SK-N-SH (cell line): ENCODE measurements at regions not wholly inside any gene's neighbourhood (a gene's known extent, or its start where the extent isn't known, plus 50 kb on each side); places are given as distances from the start of the nearest gene placed in this dataset.

Source experiments
- CTCF ChIA-PET: fragments of 300-600, 350-600 bp; formaldehyde crosslinking; extraction: SDS; loops from one replicate; lab custom pipeline; 2021; lab: Yijun Ruan, JAX
- POLR2A ChIA-PET: fragments of 350-600 bp; sonication (Branson Sonifier 250); formaldehyde crosslinking; extraction: SDS; loops from one replicate; lab custom pipeline; 2020; ENCODE audit warnings: antibody characterized with exemption, inconsistent platforms; lab: Yijun Ruan, JAX
- DNase-seq: peaks from one replicate; pipeline ENCODE4 v3.0.0; 2012
- H2AFZ ChIP-seq: fragments of 200-600 bp; sonication (generic); 2 replicates; pipeline ENCODE4 v1.8.1; 2016; ENCODE audit warnings: antibody characterized with exemption, mild to moderate bottlenecking, low read depth
- H3F3A ChIP-seq: fragments of 200-600 bp; sonication (generic); replicated peaks from 2 replicates; pipeline ENCODE3; 2016; ENCODE audit warnings: antibody characterized with exemption, mild to moderate bottlenecking; ENCODE audit not compliant: insufficient read depth
- H3K27ac ChIP-seq, 2 experiments: fragments of 200-500 bp in 1 of 2; fragments of 200-600 bp in 1 of 2; sonication (Bioruptor generic) in 1 of 2; sonication (generic), shearing (Covaris generic) in 1 of 2; 2 replicates each; pipeline versions ENCODE4 v1.5.1 to v1.6.1; 2014 to 2016; ENCODE audit warnings: low read depth in 2 of 2, inconsistent platforms in 1 of 2, low read length in 1 of 2, mild to moderate bottlenecking in 1 of 2, mixed read lengths in 1 of 2
- H3K27me3 ChIP-seq: fragments of 200-600 bp; sonication (generic), shearing (Covaris generic); 2 replicates; pipeline ENCODE4 v1.6.1; 2016; ENCODE audit warnings: mixed run types; ENCODE audit not compliant: insufficient read depth
- H3K36me3 ChIP-seq, 2 experiments: fragments of 200-500 bp in 1 of 2; fragments of 200-600 bp in 1 of 2; sonication (Bioruptor generic) in 1 of 2; sonication (generic) in 1 of 2; replicated peaks in 1 of 2; 2 replicates each; pipeline versions ENCODE3 to v1.5.1; 2014 to 2016; ENCODE audit warnings: low read length in 1 of 2, mild to moderate bottlenecking in 1 of 2; ENCODE audit not compliant: insufficient read depth in 2 of 2, control insufficient read depth in 1 of 2
- H3K4me1 ChIP-seq, 2 experiments: fragments of 200-500 bp in 1 of 2; fragments of 200-600 bp in 1 of 2; sonication (Bioruptor generic) in 1 of 2; sonication (generic), shearing (Covaris generic) in 1 of 2; 2 replicates each; pipeline versions ENCODE4 v1.5.1 to v1.6.1; 2014 to 2016; ENCODE audit warnings: low read depth in 1 of 2, low read length in 1 of 2, mixed run types in 1 of 2; ENCODE audit not compliant: insufficient read depth in 2 of 2, control insufficient read depth in 1 of 2
- H3K4me2 ChIP-seq: fragments of 200-600 bp; sonication (generic), shearing (Covaris generic); 2 replicates; pipeline ENCODE4 v1.6.1; 2017; ENCODE audit warnings: mixed run types
- H3K4me3 ChIP-seq, 2 experiments: fragments of 200-500 bp in 1 of 2; fragments of 200-600 bp in 1 of 2; sonication (Bioruptor generic) in 1 of 2; sonication (generic), shearing (Covaris generic) in 1 of 2; 2 replicates each; pipeline versions ENCODE4 v1.5.1 to v1.8.1; 2014 to 2016; ENCODE audit warnings: low read depth in 2 of 2, inconsistent platforms in 1 of 2, low read length in 1 of 2, mild to moderate bottlenecking in 1 of 2, mixed read lengths in 1 of 2, moderate library complexity in 1 of 2
- H3K79me2 ChIP-seq: fragments of 200-600 bp; sonication (generic); 2 replicates; pipeline ENCODE4 v1.8.1; 2017; ENCODE audit warnings: mild to moderate bottlenecking; ENCODE audit not compliant: insufficient read depth
- H3K9ac ChIP-seq: fragments of 200-600 bp; sonication (generic); 2 replicates; pipeline ENCODE4 v1.6.1; 2017; ENCODE audit warnings: mixed run types
- H3K9me2 ChIP-seq: fragments of 200-600 bp; sonication (generic); 2 replicates; pipeline ENCODE4 v1.6.1; 2017; ENCODE audit warnings: mixed run types
- H3K9me3 ChIP-seq: fragments of 200-600 bp; sonication (generic); 2 replicates; pipeline ENCODE4 v1.6.1; 2017; ENCODE audit warnings: mixed run types, mild to moderate bottlenecking, moderate library complexity
- H4K20me1 ChIP-seq: fragments of 200-600 bp; sonication (generic); 2 replicates; pipeline ENCODE4 v1.6.1; 2017; ENCODE audit warnings: mild to moderate bottlenecking, mixed run types; ENCODE audit not compliant: insufficient read depth
- EP300 ChIP-seq, 2 experiments: IDR thresholded peaks; 2 replicates each; pipeline versions ENCODE4 v1.4.0 to v1.6.1; 2012; ENCODE audit warnings: borderline replicate concordance in 1 of 2, low read depth in 1 of 2, low read length in 1 of 2
- FOXM1 ChIP-seq: IDR thresholded peaks from 2 replicates; pipeline ENCODE4 v1.4.0; 2012; ENCODE audit warnings: low read depth, mild to moderate bottlenecking
- GATA2 ChIP-seq: sonication (generic); formaldehyde crosslinking; IDR thresholded peaks from 2 replicates; pipeline ENCODE4 v1.5.0; 2020; ENCODE audit warnings: mild to moderate bottlenecking, missing genetic modification reagents
- RXRA ChIP-seq: IDR thresholded peaks from 2 replicates; pipeline ENCODE4 v1.4.0; 2012; ENCODE audit warnings: low read depth, mild to moderate bottlenecking, borderline replicate concordance
- SMC3 ChIP-seq: IDR thresholded peaks from 2 replicates; pipeline ENCODE4 v1.6.1; 2012; ENCODE audit warnings: low read depth, low read length, improper control_type of control experiment
- TCF12 ChIP-seq: IDR thresholded peaks from 2 replicates; pipeline ENCODE4 v1.4.0; 2012
- WGBS: methylation state at CpG from one replicate; pipeline ENCODE4 v1.1.6; 2017; ENCODE audit warnings: low lambda C conversion rate; 5-methylcytosine and 5-hydroxymethylcytosine counted together
- TF ChIP-seq, protein P1 (sequence below): IDR thresholded peaks from 2 replicates; pipeline ENCODE4 v1.4.0; 2012; ENCODE audit warnings: low read depth, borderline replicate concordance
- TF ChIP-seq, protein P2 (sequence below): IDR thresholded peaks from 2 replicates; pipeline ENCODE4 v1.4.0; 2012; ENCODE audit warnings: low read depth
- TF ChIP-seq, protein P3 (sequence below): IDR thresholded peaks from 2 replicates; pipeline ENCODE4; 2012
- TF ChIP-seq, protein P4 (sequence below): fragments of 200-600 bp; sonication (generic); IDR thresholded peaks from 2 replicates; pipeline ENCODE4 v1.6.1; 2017; ENCODE audit warnings: antibody characterized with exemption, mild to moderate bottlenecking, moderate library complexity

DNA sequence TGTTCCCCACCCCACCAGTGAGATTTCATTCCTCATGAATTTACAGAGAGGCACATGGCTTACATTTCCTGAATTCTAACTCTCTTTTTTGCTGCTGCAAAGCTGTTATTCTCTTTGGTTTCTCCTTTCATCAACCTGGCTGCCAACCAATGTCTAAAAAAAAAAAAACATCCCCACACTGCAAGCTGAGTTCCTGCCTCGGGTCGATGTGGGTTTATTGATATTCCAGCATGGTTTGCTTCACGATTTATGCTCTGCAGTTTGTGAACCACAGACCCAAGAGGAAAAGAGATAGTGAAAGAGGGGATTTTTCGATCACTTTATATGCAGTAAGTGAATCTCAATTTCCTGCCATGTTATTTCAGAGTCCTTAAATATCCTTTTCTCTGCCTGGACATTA is 363.6 kb downstream of the LPIN1 start:
- Histone ChIP-seq H3K4me3 (no peak overlapping the region), H3K9me2 (no peaks in the 10 kb centered on the region)
- POLR2A ChIA-PET, result no interaction called here
- TF ChIP-seq TCF12 (no peak), FOXM1 (no peak)
- TF ChIP-seq, protein P1, sequence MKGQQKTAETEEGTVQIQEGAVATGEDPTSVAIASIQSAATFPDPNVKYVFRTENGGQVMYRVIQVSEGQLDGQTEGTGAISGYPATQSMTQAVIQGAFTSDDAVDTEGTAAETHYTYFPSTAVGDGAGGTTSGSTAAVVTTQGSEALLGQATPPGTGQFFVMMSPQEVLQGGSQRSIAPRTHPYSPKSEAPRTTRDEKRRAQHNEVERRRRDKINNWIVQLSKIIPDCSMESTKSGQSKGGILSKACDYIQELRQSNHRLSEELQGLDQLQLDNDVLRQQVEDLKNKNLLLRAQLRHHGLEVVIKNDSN, result no peak
- TF ChIP-seq, protein P2, sequence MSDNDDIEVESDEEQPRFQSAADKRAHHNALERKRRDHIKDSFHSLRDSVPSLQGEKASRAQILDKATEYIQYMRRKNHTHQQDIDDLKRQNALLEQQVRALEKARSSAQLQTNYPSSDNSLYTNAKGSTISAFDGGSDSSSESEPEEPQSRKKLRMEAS, result no peak
- TF ChIP-seq, all 33 proteins: peak for 0
- WGBS, result 75% methylated on average over 4 of the region's 4 CpGs
- Histone ChIP-seq H4K20me1 (no peaks in the 10 kb centered on the region), H3K4me2 (no peak overlapping the region), H3F3A (no peaks in the 10 kb centered on the region), H3K36me3 (no peaks in the 10 kb centered on the region), H3K4me1 (peaks cover 0 to 26% of the 10 kb centered on the region in 2 experiments; a peak in 2 of 4 replicates), H3K9ac (no peak overlapping the region), H3K27me3 (no peaks in the 10 kb centered on the region), H3K79me2 (no peaks in the 10 kb centered on the region), H3K9me3 (no peaks in the 10 kb centered on the region), H2AFZ (no peak overlapping the region), H3K27ac (no peak overlapping the region)
- CTCF ChIA-PET, result interaction anchor here (1.4 to 1.5 kb wide), 2 partner anchors 10 to 246 kb away, joined by 4 read pairs; no protein-coding TSS in a partner anchor
- no peak for DNase-seq

DNA sequence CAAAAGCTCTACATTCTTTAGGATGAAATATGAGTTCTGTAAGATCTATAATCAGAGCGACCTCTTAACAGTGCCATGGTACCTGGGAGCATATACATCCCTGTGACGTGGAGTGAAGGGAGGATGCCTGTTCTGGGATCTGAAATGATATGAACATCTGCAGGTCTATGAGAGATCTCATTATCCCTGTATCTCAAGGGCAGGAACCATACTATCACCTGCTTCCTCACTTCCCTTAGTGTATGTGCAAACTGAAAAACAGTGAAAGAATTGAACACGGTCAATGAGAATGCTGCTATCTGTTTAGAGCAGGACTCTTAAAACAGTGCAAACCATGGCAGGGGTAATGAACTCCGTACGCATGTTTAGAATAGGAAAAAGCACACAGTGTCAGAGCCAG is 364.0 kb downstream of the LPIN1 start:
- H3K9me2 ChIP-seq, result no peaks in the 10 kb centered on the region
- H3K4me3 ChIP-seq, result no peak overlapping the region
- DNase-seq, result no peak
- H3K9ac ChIP-seq, result no peak overlapping the region
- TF ChIP-seq RXRA (no peak), GATA2 (CRISPR knock-in tag) (no peak), EP300 (IDR thresholded peaks at IDR 0.05; ENCODE audit: borderline replicate concordance in 1 of 2, low read depth in 1 of 2, low read length in 1 of 2) (no peak), SMC3 (no peak)
- TF ChIP-seq, protein P3, sequence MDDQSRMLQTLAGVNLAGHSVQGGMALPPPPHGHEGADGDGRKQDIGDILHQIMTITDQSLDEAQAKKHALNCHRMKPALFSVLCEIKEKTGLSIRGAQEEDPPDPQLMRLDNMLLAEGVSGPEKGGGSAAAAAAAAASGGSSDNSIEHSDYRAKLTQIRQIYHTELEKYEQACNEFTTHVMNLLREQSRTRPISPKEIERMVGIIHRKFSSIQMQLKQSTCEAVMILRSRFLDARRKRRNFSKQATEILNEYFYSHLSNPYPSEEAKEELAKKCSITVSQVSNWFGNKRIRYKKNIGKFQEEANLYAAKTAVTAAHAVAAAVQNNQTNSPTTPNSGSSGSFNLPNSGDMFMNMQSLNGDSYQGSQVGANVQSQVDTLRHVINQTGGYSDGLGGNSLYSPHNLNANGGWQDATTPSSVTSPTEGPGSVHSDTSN, result no peak
- TF ChIP-seq, protein P4, sequence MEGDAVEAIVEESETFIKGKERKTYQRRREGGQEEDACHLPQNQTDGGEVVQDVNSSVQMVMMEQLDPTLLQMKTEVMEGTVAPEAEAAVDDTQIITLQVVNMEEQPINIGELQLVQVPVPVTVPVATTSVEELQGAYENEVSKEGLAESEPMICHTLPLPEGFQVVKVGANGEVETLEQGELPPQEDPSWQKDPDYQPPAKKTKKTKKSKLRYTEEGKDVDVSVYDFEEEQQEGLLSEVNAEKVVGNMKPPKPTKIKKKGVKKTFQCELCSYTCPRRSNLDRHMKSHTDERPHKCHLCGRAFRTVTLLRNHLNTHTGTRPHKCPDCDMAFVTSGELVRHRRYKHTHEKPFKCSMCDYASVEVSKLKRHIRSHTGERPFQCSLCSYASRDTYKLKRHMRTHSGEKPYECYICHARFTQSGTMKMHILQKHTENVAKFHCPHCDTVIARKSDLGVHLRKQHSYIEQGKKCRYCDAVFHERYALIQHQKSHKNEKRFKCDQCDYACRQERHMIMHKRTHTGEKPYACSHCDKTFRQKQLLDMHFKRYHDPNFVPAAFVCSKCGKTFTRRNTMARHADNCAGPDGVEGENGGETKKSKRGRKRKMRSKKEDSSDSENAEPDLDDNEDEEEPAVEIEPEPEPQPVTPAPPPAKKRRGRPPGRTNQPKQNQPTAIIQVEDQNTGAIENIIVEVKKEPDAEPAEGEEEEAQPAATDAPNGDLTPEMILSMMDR, result no peak
- no peaks in the 10 kb centered on the region for H3K27me3 ChIP-seq
- H3K4me1 ChIP-seq, result peaks cover 0 to 26% of the 10 kb centered on the region in 2 experiments; a peak in 2 of 4 replicates
- no peak overlapping the region for H3K27ac ChIP-seq
- no peak overlapping the region for H3K4me2 ChIP-seq
- H3F3A ChIP-seq, result no peaks in the 10 kb centered on the region
- no peak overlapping the region for H2AFZ ChIP-seq
- H3K79me2 ChIP-seq, result no peaks in the 10 kb centered on the region
- H4K20me1 ChIP-seq, result no peaks in the 10 kb centered on the region
- ChIA-PET POLR2A (no interaction called here), CTCF (interaction anchor here (1.4 to 1.8 kb wide), 3 partner anchors 9 to 247 kb away, joined by 4 to 8 read pairs (median 4); no protein-coding TSS in a partner anchor)
- no peaks in the 10 kb centered on the region for H3K9me3 ChIP-seq
- no peaks in the 10 kb centered on the region for H3K36me3 ChIP-seq
- 92% methylated on average over 5 of the region's 5 CpGs for WGBS
